NCI-H1105 treated with DMSO at 0.1 percent for 48 hours (cell line): ENCODE measurements at regions not wholly inside any gene's neighbourhood (a gene's known extent, or its start where the extent isn't known, plus 50 kb on each side); places are given as distances from the start of the nearest gene placed in this dataset.

Experiments used
- DNase-seq: peaks from one replicate; lab custom pipeline; 2025; lab: John Stamatoyannopoulos, UW

- DNase-seq: no peak
Observed at GRCh38 chr11:32317643-32318042, 117.7 kb downstream of the WT1 start.

GRCh38 chr11:32318071-32319055 lies 117.0 kb downstream of the WT1 start:
- DNase-seq: no peak

GRCh38 chr11:32323814-32324130 lies 111.6 kb downstream of the WT1 start:
- no peak for DNase-seq

DNA sequence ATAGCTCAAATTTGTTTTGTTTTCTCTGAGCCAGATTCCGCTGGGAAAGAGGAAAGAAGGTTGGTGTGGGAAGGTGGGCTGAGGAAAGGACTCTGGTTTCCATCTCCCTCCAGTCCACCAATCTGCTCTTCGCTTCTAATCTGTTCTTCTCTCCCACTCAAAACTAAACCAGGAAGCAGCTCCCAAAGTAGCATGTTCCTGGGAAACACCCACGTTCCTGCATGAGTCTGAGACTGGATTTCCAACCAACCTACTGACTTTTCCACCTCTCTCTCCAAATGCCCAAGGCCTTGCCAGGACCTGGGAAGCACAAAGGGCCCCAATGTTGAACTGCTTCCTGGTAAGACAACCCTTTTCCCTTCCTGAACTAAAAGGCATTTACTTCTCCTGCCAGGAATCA lies 110.2 kb downstream of the WT1 start:
- no peak for DNase-seq

GRCh38 chr11:32325725-32326124 lies 109.6 kb downstream of the WT1 start:
- no peak for DNase-seq

GRCh38 chr11:32326522-32326921 lies 108.8 kb downstream of the WT1 start:
- DNase-seq: no peak

DNA sequence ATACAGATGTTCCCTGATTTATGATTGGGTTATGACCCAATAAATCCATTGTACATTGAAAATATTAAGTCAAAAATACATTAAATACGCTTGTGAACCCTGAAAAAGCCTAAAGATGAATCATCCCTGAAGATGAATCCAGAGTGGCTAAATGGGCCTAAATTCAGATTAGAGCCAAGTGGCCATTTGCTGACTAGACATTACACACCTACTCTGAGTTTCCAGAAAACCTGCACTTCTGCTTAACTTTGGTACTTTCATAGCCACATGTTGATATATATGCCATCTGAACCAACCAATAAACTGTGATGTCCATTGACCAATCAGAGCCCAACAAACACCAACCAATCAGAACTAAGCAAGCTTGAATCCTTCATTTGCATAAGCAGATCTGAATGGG lies 106.9 kb downstream of the WT1 start:
- DNase-seq: no peak

DNA sequence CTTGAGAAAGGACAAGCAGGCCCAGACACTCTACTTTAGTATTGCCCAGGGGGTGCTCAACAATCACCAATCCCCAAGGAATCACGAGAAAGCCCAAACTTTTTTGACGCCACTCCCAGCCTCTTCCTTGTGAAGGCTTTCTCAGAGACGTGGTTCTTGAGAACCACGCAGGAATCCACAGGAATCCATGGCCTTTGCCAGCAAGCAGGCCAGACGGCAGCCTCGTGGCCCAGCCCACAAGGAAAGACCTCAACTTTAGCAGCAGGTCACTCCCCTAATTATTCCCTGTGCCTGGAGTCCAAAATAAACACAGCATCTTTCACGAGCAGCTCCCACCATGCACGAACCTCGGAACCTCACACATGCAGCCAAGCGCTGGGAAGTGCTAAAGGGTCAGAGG lies 104.2 kb downstream of the WT1 start:
- DNase-seq: no peak

GRCh38 chr11:32331792-32332191 lies 103.5 kb downstream of the WT1 start:
- DNase-seq: no peak

- no peak for DNase-seq
Observed at GRCh38 chr11:32332990-32333319, 102.4 kb downstream of the WT1 start.

- no peak for DNase-seq
Observed at GRCh38 chr11:32333320-32333991, 101.9 kb downstream of the WT1 start.

GRCh38 chr11:32334822-32335221 lies 100.5 kb downstream of the WT1 start:
- no peak for DNase-seq
